ENCODE measurements at regions not wholly inside any gene's neighbourhood (a gene's known extent, or its start where the extent isn't known, plus 50 kb on each side); places are given as distances from the start of the nearest gene placed in this dataset.
A peak's percentile ranks its signal among the peaks of the same experiment; 100 is the strongest.

DNA sequence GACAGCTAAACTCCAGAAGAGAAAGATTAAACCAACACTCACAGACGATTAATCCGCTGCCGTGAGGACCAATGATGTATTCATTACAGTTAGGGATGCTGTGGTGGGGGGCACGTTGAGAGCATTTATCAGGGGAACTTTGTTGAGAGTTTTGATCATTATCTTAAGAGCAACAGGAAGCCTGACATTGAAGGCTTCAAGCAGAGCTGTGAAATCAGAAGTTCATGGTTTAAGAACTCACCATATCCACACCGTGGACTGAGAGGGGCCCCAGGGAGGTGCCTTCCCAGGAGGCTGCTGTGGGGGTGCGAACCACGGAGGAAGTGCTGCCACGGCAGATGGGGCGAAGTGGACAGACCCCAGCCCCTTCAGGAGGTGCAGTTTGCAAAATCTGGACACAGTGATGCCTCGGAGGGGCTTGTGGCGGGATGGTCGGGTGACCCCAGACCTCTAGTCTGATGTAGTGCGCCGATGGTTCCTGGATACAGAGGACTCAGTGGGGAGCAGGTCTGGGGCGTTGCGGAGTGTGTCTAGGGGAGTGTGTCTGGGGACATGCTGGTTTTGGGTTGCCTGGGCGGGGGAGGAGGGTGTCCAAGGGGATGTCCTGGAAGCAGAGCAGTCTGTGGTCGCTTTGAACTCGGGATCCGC, 73.0 kb downstream of the DIO3 start:
- no peaks in the 10 kb centered on the region for H3K27me3 ChIP-seq
- H3K9me3 ChIP-seq = no peaks in the 10 kb centered on the region
- TF ChIP-seq, protein P1, sequence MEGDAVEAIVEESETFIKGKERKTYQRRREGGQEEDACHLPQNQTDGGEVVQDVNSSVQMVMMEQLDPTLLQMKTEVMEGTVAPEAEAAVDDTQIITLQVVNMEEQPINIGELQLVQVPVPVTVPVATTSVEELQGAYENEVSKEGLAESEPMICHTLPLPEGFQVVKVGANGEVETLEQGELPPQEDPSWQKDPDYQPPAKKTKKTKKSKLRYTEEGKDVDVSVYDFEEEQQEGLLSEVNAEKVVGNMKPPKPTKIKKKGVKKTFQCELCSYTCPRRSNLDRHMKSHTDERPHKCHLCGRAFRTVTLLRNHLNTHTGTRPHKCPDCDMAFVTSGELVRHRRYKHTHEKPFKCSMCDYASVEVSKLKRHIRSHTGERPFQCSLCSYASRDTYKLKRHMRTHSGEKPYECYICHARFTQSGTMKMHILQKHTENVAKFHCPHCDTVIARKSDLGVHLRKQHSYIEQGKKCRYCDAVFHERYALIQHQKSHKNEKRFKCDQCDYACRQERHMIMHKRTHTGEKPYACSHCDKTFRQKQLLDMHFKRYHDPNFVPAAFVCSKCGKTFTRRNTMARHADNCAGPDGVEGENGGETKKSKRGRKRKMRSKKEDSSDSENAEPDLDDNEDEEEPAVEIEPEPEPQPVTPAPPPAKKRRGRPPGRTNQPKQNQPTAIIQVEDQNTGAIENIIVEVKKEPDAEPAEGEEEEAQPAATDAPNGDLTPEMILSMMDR (IDR thresholded peaks at IDR 0.05) = no peak
- no peak for TF ChIP-seq POLR2AphosphoS5 (IDR thresholded peaks at IDR 0.05)
- no peak for TF ChIP-seq EP300 (IDR thresholded peaks at IDR 0.05)
- no peak for TF ChIP-seq POLR2A (IDR thresholded peaks at IDR 0.05)
- WGBS, 2 donors = 53 to 61% methylated on average over 12 to 19 of the region's 20 CpGs
- no peak for ATAC-seq (ENCODE audit: low FRiP score in 2 of 2)
- no peaks in the 10 kb centered on the region for H3K4me1 ChIP-seq
- DNase-seq = no peak
- H3K36me3 ChIP-seq = no peaks in the 10 kb centered on the region
- no peak overlapping the region for H3K27ac ChIP-seq
- no peak overlapping the region for H3K4me3 ChIP-seq

GRCh38 chr14:101634850-101635748, 73.8 kb downstream of the DIO3 start:
- Histone ChIP-seq H3K36me3 (no peaks in the 10 kb centered on the region), H3K27me3 (no peaks in the 10 kb centered on the region), H3K9me3 (no peaks in the 10 kb centered on the region), H3K4me1 (no peaks in the 10 kb centered on the region), H3K4me3 (no peak overlapping the region), H3K27ac (no peak overlapping the region)
- ATAC-seq (ENCODE audit: low FRiP score in 2 of 2) (peak in 1 of 2 donors; percentile 17), DNase-seq (peak in 1 of 2 donors; percentile 78)
- TF ChIP-seq, protein P1 (IDR thresholded peaks at IDR 0.05) = no peak
- TF ChIP-seq POLR2AphosphoS5 (IDR thresholded peaks at IDR 0.05) (no peak), POLR2A (IDR thresholded peaks at IDR 0.05) (no peak), EP300 (IDR thresholded peaks at IDR 0.05) (no peak)
- 89 to 92% methylated on average over 34 to 52 of the region's 56 CpGs for WGBS, 2 donors

DNA sequence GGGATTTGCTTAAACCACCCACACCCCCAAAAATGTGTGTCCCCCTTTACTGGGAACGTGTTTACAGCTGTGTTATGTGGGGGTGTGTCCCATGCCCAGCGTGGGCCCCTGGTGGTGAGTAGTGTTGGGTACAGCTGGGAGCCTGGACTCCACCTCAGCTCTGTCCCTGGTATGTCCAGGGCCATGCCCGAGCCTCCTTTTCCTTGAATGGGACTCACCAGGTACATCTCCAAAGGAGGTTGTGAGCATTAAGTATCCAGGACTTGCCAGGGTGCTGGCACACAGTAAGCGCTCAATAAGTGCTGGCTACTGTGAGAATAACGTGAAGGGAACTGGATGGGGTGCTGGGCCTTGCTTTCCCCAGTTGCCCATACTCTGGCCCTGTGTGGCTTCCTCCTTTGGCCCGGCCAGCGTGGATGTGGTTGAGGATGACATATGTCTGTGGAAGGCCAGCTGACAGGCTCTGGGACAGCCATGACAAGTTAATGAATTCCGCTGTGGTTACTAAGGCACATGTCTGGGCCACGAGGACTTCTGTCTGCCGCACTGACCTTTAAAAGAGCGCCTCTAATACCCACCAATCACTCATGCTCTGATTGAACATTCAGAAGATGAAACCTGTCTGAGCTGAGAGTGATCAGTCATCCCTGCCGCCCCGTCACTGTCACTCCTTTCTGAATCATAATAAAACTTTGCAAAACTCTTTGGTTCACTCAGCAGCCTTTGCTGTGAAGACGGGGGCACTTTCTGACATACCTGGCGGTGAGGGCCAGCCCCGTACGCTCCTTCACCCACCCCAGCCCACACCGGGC, 74.7 kb downstream of the DIO3 start:
- Histone ChIP-seq H3K36me3 (no peaks in the 10 kb centered on the region), H3K27ac (no peak overlapping the region), H3K9me3 (no peaks in the 10 kb centered on the region), H3K4me1 (no peaks in the 10 kb centered on the region), H3K27me3 (no peaks in the 10 kb centered on the region), H3K4me3 (no peak overlapping the region)
- ATAC-seq (ENCODE audit: low FRiP score in 2 of 2) (no peak), DNase-seq (no peak)
- WGBS, 2 donors = 78 to 81% methylated on average over 17 to 18 of the region's 18 CpGs
- no peak for TF ChIP-seq POLR2AphosphoS5 (IDR thresholded peaks at IDR 0.05)
- TF ChIP-seq EP300 (IDR thresholded peaks at IDR 0.05) = no peak
- TF ChIP-seq, protein P1 (IDR thresholded peaks at IDR 0.05) = no peak
- TF ChIP-seq POLR2A (IDR thresholded peaks at IDR 0.05) = no peak

GRCh38 chr14:101639241-101639833, 78.0 kb downstream of the DIO3 start:
- Histone ChIP-seq H3K4me1 (no peaks in the 10 kb centered on the region), H3K9me3 (no peaks in the 10 kb centered on the region), H3K36me3 (no peaks in the 10 kb centered on the region), H3K27ac (no peak overlapping the region), H3K27me3 (no peaks in the 10 kb centered on the region), H3K4me3 (no peak overlapping the region)
- no peak for TF ChIP-seq POLR2A (IDR thresholded peaks at IDR 0.05)
- no peak for TF ChIP-seq POLR2AphosphoS5 (IDR thresholded peaks at IDR 0.05)
- TF ChIP-seq EP300 (IDR thresholded peaks at IDR 0.05) = no peak
- TF ChIP-seq, protein P1 (IDR thresholded peaks at IDR 0.05) = no peak
- no peak for DNase-seq
- 73 to 76% methylated on average over 9 of the region's 9 CpGs for WGBS, 2 donors
- no peak for ATAC-seq (ENCODE audit: low FRiP score in 2 of 2)
